ENCODE measurements at regions not wholly inside any gene's neighbourhood (a gene's known extent, or its start where the extent isn't known, plus 50 kb on each side); places are given as distances from the start of the nearest gene placed in this dataset.

DNA sequence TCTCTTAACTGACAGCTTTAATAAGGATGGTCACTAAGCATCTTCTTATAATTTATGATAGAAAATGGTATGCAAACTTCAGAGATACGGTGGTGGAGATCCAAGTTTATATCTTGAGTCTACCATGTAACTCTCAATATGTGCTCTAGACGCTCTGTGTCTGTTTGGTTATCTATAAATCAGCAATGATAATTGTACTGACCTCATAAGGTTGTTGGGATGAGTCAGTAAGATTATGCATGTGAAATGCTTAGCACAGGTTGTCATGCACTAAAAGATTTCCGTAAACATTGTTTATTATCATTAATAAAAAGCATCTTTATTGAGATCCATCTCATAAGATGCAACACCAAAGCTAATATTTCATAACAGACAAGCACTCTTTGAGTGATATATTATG is 1094.9 kb upstream of the EEF2KMT start:
- H3K27ac ChIP-seq (ENCODE audit: extremely low read length, insufficient read depth, low read length), result no peak overlapping the region
- H3K9ac ChIP-seq (ENCODE audit: insufficient read depth, low read depth, low read length), result no peak overlapping the region
- DNase-seq (ENCODE audit: low spot score), result no peak
- in situ Hi-C loops (cut with HindIII; ENCODE audit: extremely low pct_ligation_motif_present, low pct_unique_long_range_greater_than_20kb), result no loop called here
- no peaks in the 10 kb centered on the region for H4K20me1 ChIP-seq (ENCODE audit: insufficient read depth, low read length)
- no peak overlapping the region for H3K4me3 ChIP-seq (replicated peaks in 1 of 3; ENCODE audit: insufficient read depth in 1 of 3, low read depth in 2 of 3, low read length in 3 of 3)
- H2AFZ ChIP-seq (ENCODE audit: low read length), result no peak overlapping the region
- no TSS peak for BruUV-seq (replicated peaks)
- POLR2A ChIA-PET, result no interaction called here
- WGBS (ENCODE audit: low lambda C conversion rate), result 3% methylated on average over 3 of the region's 3 CpGs
- H3K79me2 ChIP-seq (ENCODE audit: insufficient read depth, low read length), result no peaks in the 10 kb centered on the region
- CTCF ChIA-PET (ENCODE audit: low intra/inter-chr PET ratio, low total read pairs), result no interaction called here
- TF ChIP-seq SKI (IDR thresholded peaks at IDR 0.05; ENCODE audit: partially characterized antibody) (no peak), ZNF674 (CRISPR knock-in tag; IDR thresholded peaks at IDR 0.05; ENCODE audit: low read depth) (no peak), SRSF4 (IDR thresholded peaks at IDR 0.05; ENCODE audit: low read depth, low read length, poor library complexity, severe bottlenecking) (no peak), ERF (CRISPR knock-in tag; IDR thresholded peaks at IDR 0.05) (no peak), ZNF138 (CRISPR knock-in tag; IDR thresholded peaks at IDR 0.05; ENCODE audit: low read depth) (no peak), ZNF354B (CRISPR knock-in tag; IDR thresholded peaks at IDR 0.05) (no peak), GLI4 (CRISPR knock-in tag; IDR thresholded peaks at IDR 0.05; ENCODE audit: borderline replicate concordance) (no peak), ZNF121 (CRISPR knock-in tag; IDR thresholded peaks at IDR 0.05) (no peak)
- TF ChIP-seq, protein P1, sequence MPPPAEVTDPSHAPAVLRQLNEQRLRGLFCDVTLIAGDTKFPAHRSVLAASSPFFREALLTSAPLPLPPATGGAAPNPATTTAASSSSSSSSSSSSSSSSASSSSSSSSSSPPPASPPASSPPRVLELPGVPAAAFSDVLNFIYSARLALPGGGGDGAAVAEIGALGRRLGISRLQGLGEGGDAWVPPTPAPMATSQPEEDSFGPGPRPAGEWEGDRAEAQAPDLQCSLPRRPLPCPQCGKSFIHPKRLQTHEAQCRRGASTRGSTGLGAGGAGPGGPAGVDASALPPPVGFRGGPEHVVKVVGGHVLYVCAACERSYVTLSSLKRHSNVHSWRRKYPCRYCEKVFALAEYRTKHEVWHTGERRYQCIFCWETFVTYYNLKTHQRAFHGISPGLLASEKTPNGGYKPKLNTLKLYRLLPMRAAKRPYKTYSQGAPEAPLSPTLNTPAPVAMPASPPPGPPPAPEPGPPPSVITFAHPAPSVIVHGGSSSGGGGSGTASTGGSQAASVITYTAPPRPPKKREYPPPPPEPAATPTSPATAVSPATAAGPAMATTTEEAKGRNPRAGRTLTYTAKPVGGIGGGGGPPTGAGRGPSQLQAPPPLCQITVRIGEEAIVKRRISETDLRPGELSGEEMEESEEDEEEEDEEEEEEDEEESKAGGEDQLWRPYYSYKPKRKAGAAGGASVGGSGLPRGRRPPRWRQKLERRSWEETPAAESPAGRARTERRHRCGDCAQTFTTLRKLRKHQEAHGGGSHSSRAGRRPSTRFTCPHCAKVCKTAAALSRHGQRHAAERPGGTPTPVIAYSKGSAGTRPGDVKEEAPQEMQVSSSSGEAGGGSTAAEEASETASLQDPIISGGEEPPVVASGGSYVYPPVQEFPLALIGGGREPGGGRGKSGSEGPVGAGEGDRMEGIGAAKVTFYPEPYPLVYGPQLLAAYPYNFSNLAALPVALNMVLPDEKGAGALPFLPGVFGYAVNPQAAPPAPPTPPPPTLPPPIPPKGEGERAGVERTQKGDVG (CRISPR knock-in tag; IDR thresholded peaks at IDR 0.05; ENCODE audit: borderline replicate concordance), result no peak
- no peak for ATAC-seq
- H3K27me3 ChIP-seq (ENCODE audit: control insufficient read depth in 1 of 2, insufficient read depth in 2 of 2, low read length in 2 of 2), result no peaks in the 10 kb centered on the region
- no peaks in the 10 kb centered on the region for H3K4me1 ChIP-seq (ENCODE audit: insufficient read depth, low read length)
- H3K36me3 ChIP-seq (replicated peaks in 1 of 2; ENCODE audit: control insufficient read depth in 1 of 2, insufficient read depth in 2 of 2, low read length in 2 of 2), result no peaks in the 10 kb centered on the region
- H3K9me3 ChIP-seq (ENCODE audit: low read length), result peaks cover 12% of the 10 kb centered on the region; the same call in 1 of the 2 replicates
- intact Hi-C loops (cut with micrococcal nuclease; ENCODE audit: unreplicated experiment), result no loop called here
- no peak for FAIRE-seq
- no peak overlapping the region for H3K4me2 ChIP-seq (ENCODE audit: low read depth, low read length)

All from HepG2 (cell line).